ENCODE measurements at regions not wholly inside any gene's neighbourhood (a gene's known extent, or its start where the extent isn't known, plus 50 kb on each side); places are given as distances from the start of the nearest gene placed in this dataset.

GRCh38 chr15:97144377-97144711 is 813.8 kb downstream of the NR2F2 start:
- intact Hi-C loops (cut with micrococcal nuclease): no loop called here

DNA sequence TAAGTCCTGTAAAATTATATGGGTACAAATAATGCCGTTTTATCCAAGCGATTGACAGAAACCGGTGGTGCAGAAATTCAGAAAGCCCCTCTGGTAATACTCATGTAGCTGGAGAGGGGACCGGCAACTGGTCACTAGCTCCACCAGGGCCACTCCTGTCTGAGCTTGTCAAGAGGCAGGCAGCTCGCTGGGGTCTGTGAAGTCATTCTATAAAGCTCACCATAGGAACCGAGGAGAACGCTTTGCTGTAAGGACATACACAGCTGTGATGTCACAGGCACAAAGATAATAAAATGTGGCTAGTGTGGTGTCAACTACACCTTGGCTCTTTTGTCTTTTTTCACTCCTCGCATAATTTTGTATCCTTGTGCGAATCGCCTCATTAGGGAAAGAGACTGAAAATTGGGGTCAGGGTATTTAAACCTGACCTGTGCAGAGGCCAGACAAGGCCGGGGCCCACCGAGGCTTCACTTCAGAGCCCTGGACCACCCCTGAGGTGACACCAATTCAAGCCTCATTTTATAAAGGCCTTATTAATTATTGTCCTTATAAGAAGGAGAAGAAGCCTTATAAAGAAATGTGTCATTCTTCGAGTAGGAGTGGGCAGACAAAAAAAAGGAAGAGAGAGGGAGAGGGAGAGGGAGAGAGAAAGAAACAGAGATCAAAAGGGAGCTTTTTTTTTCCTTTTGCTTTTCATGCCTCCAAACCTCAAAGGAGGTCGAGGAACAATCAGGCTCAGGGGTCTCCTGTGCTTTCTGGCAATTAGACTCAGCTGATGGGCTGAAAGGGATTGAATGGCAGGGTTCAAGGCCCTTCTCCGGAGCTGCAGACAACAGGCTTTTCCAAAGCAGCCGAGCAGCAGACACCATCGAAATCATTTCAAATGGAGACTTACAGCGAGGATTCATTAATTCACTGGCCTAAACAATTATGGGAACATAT is 813.3 kb upstream of the ARRDC4 start:
- intact Hi-C loops (cut with micrococcal nuclease): no loop called here

DNA sequence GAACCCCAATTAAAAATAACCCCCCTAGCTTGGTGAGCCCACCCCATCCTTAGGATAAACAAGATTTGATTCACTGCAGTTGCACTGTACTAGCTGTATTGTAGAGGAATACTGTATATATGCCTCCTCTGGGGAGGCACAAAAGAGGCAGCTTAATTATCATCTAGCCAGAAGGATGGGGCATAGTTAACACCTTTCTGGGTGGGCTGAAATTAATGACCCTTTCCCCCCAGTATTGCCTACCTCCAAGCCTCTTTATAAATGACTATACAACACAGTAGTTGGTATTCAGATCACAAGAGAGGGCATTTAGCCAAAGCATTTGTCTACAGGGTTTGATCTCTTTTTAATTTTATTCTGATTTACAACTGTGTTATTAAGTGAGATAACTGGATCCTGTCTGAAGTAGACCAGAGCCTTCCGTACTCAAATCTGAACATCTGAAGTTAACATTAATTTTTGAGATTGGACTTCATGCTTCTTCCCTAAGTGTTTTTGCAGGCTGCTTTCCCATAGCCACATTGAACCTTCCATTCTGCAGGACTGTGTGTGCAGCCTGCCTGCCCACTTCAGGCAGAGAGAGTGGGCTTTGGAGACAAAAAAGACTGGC is 807.0 kb upstream of the ARRDC4 start:
- intact Hi-C loops (cut with micrococcal nuclease): no loop called here

- intact Hi-C loops (cut with micrococcal nuclease): no loop called here
Observed at GRCh38 chr15:97156739-97157265, 803.7 kb upstream of the ARRDC4 start.

- intact Hi-C loops (cut with micrococcal nuclease): no loop called here
Observed at GRCh38 chr15:97162805-97163495, 797.6 kb upstream of the ARRDC4 start.

DNA sequence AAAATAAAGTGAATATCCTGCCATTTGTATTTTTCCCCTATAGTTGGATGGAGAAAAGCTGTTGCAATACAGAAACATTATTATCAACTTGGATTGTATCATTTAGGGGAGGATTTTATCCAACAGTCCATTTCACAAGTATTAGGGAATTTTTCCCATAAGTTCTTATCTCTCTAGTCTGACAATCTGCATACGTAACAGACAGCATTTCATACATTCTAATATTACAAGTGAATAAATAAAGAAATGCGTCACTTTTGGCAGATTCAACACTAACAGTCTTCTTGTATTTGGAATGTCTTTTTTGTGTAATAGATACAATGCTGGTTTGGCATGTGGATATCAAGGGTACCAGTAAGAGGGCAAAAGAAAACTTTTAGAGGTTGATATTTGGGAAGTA is 795.3 kb upstream of the ARRDC4 start:
- intact Hi-C loops (cut with micrococcal nuclease): no loop called here

- intact Hi-C loops (cut with micrococcal nuclease): no loop called here
Observed at GRCh38 chr15:97168704-97169475, 791.6 kb upstream of the ARRDC4 start.

DNA sequence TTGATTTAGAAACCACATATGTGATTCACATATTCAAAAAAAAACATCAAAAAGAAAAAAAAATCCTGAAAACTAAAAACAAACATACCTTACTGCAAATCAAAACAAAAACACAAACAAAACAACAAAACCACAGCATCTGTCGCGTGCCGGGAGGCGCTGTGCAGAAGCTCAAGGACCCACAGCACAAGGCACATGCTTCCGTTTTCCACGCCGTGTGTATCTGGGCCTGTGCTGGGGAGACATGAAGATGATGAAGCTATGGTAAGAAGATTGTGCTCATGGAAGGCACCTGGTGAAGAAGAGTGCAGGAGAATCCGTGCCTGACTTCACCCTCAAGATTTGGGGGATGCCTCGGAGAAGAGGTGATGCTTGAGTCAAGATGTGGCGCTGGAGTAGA is 788.9 kb upstream of the ARRDC4 start:
- intact Hi-C loops (cut with micrococcal nuclease): no loop called here

GRCh38 chr15:97174886-97175540 is 785.5 kb upstream of the ARRDC4 start:
- intact Hi-C loops (cut with micrococcal nuclease): no loop called here

DNA sequence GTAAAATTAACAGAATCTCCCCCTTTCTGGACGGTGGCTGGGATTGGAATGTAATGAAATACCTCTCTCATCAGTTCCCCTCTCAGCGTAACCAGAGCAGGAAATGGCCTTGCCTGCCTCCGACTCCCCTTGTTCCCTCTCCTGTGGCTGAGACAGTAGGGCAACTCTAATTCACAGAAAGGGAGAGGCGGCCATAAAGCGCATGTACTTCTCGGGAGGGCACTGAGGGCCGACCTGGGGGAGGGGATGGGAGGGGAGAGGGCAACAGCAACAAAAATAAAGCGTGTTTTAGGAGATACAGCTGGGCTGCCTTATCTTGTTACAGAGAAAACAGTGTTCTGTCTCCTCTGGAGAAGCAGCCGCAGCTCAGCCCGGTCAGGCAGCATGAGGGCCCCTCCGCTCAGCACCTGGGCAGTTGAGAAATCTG is 783.3 kb upstream of the ARRDC4 start:
- intact Hi-C loops (cut with micrococcal nuclease): no loop called here

DNA sequence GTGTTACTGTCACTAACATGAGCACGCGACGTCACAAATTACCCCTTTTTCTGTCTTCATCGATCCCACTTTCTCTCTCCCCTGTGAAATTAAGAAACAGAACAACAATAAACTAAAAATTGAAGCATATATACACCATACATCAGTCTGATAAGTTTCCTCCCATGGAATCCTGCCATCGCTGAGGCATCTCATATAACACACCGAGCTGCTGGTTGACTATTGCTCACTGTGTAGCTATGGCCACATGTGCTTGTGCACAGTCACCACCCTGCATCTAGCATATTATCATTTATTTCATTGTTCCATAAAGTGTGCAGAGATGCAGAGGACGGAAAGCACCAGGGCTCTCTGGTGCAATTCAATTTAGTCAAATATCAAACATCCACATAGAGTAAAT is 777.9 kb upstream of the ARRDC4 start:
- intact Hi-C loops (cut with micrococcal nuclease): no loop called here

GRCh38 chr15:97189162-97189780 is 771.2 kb upstream of the ARRDC4 start:
- intact Hi-C loops (cut with micrococcal nuclease): no loop called here

- intact Hi-C loops (cut with micrococcal nuclease): no loop called here
Observed at GRCh38 chr15:97194750-97195149, 765.8 kb upstream of the ARRDC4 start.

- intact Hi-C loops (cut with micrococcal nuclease): no loop called here
Observed at GRCh38 chr15:97196048-97197014, 764.2 kb upstream of the ARRDC4 start.

DNA sequence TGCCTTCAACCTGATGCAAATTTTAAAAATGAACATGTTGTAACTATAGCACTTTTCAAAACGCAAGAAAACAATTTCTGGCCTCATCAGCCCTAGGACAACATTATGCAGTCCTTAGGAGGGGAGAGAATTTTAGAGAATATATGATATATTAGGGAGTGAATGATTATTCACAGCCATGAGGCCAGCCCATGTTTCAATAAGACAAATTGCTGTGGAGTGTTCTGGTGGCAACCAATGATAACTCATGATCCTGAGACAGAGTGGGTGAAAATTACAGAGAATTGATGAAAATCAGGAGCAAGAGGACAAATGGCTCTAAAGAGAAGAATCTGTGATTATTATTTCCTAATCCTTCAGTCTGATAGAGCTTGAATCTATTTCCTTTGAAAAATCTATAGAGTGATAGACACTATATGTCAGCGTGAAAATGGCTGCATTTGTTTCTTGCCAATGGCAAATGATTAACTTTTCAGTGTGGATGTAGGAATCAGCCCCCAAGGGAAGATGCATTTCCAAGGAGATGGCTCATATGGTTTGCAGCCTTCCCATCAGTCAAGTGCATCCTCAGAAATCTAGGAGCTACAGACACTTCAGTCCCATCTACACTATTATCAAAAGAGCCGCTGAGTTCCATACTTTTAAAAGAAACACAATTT is 761.0 kb upstream of the ARRDC4 start:
- intact Hi-C loops (cut with micrococcal nuclease): no loop called here

DNA sequence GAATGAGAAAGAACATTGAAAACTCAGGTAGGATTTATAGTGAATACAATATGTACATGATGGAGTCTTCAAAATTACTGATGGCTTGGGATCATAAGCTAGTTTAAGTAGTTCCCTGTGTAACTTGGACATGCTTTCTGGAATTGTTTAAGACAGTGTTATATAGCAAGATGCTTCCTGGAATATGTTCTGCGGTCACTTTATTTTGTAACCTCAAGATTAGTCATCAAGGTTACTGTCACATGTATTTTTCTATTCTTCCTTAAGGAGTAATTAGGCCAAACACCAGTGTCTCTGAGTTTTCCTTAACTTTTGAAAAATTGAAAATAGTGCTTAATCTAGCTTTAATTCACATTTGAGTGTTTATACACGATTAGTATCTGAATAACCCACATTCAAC is 760.3 kb upstream of the ARRDC4 start:
- intact Hi-C loops (cut with micrococcal nuclease): no loop called here

DNA sequence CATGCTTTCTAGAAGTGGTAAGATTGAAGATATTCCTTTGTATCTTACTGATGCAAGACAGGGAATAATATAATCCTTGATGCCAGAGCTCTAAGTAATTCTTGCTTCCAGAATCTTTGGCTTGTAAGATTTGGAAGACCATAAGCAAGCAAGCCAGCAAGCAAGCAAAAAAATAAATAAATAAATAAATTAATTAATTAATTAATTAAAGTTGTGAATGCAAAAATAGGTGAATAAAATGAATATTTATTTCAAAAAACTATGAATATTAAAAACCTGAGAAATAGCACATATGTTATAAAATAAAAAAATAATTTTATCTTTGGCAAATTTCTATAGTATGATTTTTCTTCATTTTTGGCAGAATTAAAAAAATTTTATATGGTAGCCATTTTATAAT is 750.2 kb upstream of the ARRDC4 start:
- intact Hi-C loops (cut with micrococcal nuclease): no loop called here

GRCh38 chr15:97215629-97216028 is 744.9 kb upstream of the ARRDC4 start:
- intact Hi-C loops (cut with micrococcal nuclease): no loop called here

GRCh38 chr15:97224191-97224641 is 736.3 kb upstream of the ARRDC4 start:
- intact Hi-C loops (cut with micrococcal nuclease): no loop called here

Data from T-helper 2 cell treated with Interferon-gamma antibody and Interleukin-4, amounts not matched to agents 100 ng/mL and 5 ng/mL, for 36 hours (primary cell).